RWPE2 (cell line): ENCODE measurements at regions not wholly inside any gene's neighbourhood (a gene's known extent, or its start where the extent isn't known, plus 50 kb on each side); places are given as distances from the start of the nearest gene placed in this dataset.

Experiments
- ATAC-seq: fragments of 200-7000 bp; cut with Tn5 transposase; 3 replicates; pipeline ENCODE4 v1.9.1; 2021; ENCODE audit warnings: low read depth
- DNase-seq: peaks from one replicate; pipeline ENCODE4 v3.0.0-alpha.2; 2020; ENCODE audit warnings: low spot score
- H3K27ac ChIP-seq: fragments of 450-650 bp; 2 replicates; pipeline ENCODE4 v1.5.1; 2017; ENCODE audit warnings: mild to moderate bottlenecking; ENCODE audit not compliant: poor library complexity, severe bottlenecking
- H3K27me3 ChIP-seq: fragments of 250-450 bp; sonication (Bioruptor Pico); 2 replicates; pipeline ENCODE4 v1.5.1; 2021; ENCODE audit warnings: mild to moderate bottlenecking, moderate library complexity; ENCODE audit not compliant: insufficient read depth, poor library complexity, severe bottlenecking
- H3K36me3 ChIP-seq: fragments of 250-450 bp; sonication (Bioruptor Pico); 2 replicates; pipeline ENCODE4 v1.5.1; 2020; ENCODE audit warnings: low read depth, mild to moderate bottlenecking, moderate library complexity
- H3K4me1 ChIP-seq: fragments of 250-450 bp; sonication (Bioruptor Pico); 2 replicates; pipeline ENCODE4 v1.5.1; 2021; ENCODE audit warnings: mild to moderate bottlenecking, moderate library complexity; ENCODE audit not compliant: insufficient read depth, poor library complexity, severe bottlenecking
- H3K4me3 ChIP-seq: fragments of 250-450 bp; sonication (Bioruptor Pico); 2 replicates; pipeline ENCODE4 v1.5.1; 2021; ENCODE audit warnings: mild to moderate bottlenecking, moderate library complexity; ENCODE audit not compliant: severe bottlenecking
- H3K9me3 ChIP-seq: fragments of 250-450 bp; sonication (Bioruptor Pico); 2 replicates; pipeline ENCODE4 v1.5.1; 2021; ENCODE audit warnings: mild to moderate bottlenecking, moderate library complexity; ENCODE audit not compliant: severe bottlenecking
- CTCF ChIP-seq: fragments of 450-650 bp; IDR thresholded peaks from one replicate; pipeline ENCODE4 v1.5.1; 2017; ENCODE audit warnings: mild to moderate bottlenecking, moderate library complexity; ENCODE audit not compliant: poor library complexity, severe bottlenecking

- Histone ChIP-seq H3K27ac (no peak overlapping the region), H3K36me3 (no peaks in the 10 kb centered on the region), H3K4me3 (no peak overlapping the region), H3K27me3 (no peaks in the 10 kb centered on the region), H3K9me3 (no peaks in the 10 kb centered on the region), H3K4me1 (no peaks in the 10 kb centered on the region)
- DNase-seq (no peak), ATAC-seq (no peak)
- no peak for TF ChIP-seq CTCF
These were observed 184.0 kb downstream of the TMX1 start for GRCh38 chr14:51424041-51424440.

DNA sequence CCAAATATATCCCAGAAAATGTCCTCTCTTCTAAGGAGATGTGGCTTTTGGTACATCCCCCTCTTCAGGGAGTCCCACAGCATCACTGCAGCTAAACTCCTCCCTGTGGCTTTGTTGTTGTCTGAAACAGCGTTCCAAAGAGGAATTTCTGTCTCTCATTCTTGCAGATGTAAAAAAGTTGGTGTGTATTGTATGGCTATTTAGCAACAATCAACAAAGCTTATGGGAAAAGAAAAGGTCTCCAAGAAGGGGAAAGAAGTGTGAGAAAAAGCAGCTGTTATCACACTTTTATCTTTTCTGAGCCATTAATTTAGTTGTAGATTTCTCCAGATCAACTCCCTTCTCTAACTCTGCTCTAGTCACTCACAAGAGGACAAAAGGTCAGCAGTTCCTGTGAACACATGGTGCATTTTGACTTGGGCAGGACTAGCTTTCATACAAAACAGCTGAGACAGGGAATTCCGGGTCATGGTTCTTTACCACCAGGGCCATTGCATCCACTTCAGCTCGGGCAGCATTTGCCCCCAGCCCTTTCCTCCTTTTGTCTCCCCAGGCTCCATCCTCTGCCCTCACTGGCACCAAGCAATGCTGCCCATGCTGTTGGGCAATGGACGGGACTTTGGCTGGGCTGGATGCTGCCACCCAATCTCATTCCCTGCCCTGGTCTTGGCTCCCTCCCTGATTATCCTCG is 184.7 kb downstream of the TMX1 start:
- H3K9me3 ChIP-seq: no peaks in the 10 kb centered on the region
- H3K27ac ChIP-seq: no peak overlapping the region
- no peaks in the 10 kb centered on the region for H3K4me1 ChIP-seq
- ATAC-seq (no peak), DNase-seq (no peak)
- no peak overlapping the region for H3K4me3 ChIP-seq
- no peak for TF ChIP-seq CTCF
- no peaks in the 10 kb centered on the region for H3K36me3 ChIP-seq
- no peaks in the 10 kb centered on the region for H3K27me3 ChIP-seq

DNA sequence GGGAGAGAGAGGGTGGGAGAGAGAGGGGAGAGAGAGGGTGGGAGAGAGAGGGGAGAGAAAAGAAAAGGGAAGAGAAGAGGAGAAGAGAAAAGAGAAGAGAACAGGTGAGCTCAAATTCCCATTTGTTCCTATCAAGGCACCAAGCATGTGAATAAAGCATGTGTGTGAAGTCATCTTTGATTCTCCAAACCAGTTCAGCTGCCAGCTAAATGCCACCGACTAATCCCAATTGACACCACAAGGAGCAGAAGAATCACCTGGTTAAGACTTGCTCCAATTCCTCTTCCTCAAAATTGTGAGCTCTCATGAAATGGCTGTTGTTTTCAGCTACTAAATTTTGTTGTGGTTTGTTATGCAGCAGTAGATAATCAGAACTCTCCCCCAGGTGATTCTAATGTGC is 188.9 kb downstream of the TMX1 start:
- ATAC-seq (no peak), DNase-seq (no peak)
- H3K4me1 ChIP-seq: peaks cover 7% of the 10 kb centered on the region
- no peak overlapping the region for H3K4me3 ChIP-seq
- no peaks in the 10 kb centered on the region for H3K9me3 ChIP-seq
- no peaks in the 10 kb centered on the region for H3K36me3 ChIP-seq
- no peaks in the 10 kb centered on the region for H3K27me3 ChIP-seq
- TF ChIP-seq CTCF: no peak
- H3K27ac ChIP-seq: no peak overlapping the region

DNA sequence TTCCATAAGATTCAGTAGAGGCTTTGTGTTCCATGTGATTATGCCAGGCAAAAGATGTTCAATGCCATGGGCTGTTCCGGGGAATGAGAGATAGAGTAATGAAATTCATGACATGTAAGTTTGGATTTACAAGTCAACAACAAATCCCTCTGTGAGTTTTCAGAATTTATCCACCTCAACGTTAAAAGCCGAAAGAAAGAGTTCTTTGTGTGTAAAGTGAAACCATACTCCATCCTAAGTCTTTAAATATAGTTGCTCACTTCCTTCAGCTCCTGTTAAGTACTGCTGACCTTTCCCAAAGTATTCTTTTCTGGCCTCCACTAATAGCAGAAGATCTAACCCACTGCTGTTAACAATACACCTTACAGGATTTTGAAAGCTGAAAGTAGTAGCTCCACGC is 190.0 kb downstream of the TMX1 start:
- DNase-seq: no peak
- no peak; the same call in 2 of the 3 replicates for ATAC-seq
- no peak overlapping the region for H3K27ac ChIP-seq

More for the DNA sequence above, 190.0 kb downstream of the TMX1 start:
- no peaks in the 10 kb centered on the region for H3K27me3 ChIP-seq
- H3K4me3 ChIP-seq: no peak overlapping the region
- H3K9me3 ChIP-seq: no peaks in the 10 kb centered on the region
- H3K36me3 ChIP-seq: no peaks in the 10 kb centered on the region
- TF ChIP-seq CTCF: no peak
- peaks cover 7% of the 10 kb centered on the region for H3K4me1 ChIP-seq
